ENCODE measurements at regions not wholly inside any gene's neighbourhood (a gene's known extent, or its start where the extent isn't known, plus 50 kb on each side); places are given as distances from the start of the nearest gene placed in this dataset.
"Not testable (repeated sequence)": the region's sequence is repeated elsewhere in the genome, so short reads cannot be mapped to it uniquely, and the experiment has no call there.

GRCh38 chr2:58339548-58340243 is 98.6 kb upstream of the FANCL start:
- no peak for TF ChIP-seq JUND (IDR thresholded peaks at IDR 0.05; ENCODE audit: low read depth)
- DNase-seq (ENCODE audit: low read depth in 1 of 2, low spot score in 1 of 2) = no peak
- in situ Hi-C loops (cut with HindIII; ENCODE audit: low pct_unique_long_range_greater_than_20kb, low sequenced_read_pairs) = no loop called here

GRCh38 chr2:58336416-58336815 is 95.3 kb upstream of the FANCL start:
- no peak for DNase-seq (ENCODE audit: low read depth in 1 of 2, low spot score in 1 of 2)
- no peak for TF ChIP-seq JUND (IDR thresholded peaks at IDR 0.05; ENCODE audit: low read depth)
- in situ Hi-C loops (cut with HindIII; ENCODE audit: low pct_unique_long_range_greater_than_20kb, low sequenced_read_pairs) = no loop called here

GRCh38 chr2:58334414-58334813 is 93.3 kb upstream of the FANCL start:
- DNase-seq (ENCODE audit: low read depth in 1 of 2, low spot score in 1 of 2) = no peak
- TF ChIP-seq JUND (IDR thresholded peaks at IDR 0.05; ENCODE audit: low read depth) = no peak
- in situ Hi-C loops (cut with HindIII; ENCODE audit: low pct_unique_long_range_greater_than_20kb, low sequenced_read_pairs) = no loop called here

- in situ Hi-C loops (cut with HindIII; ENCODE audit: low pct_unique_long_range_greater_than_20kb, low sequenced_read_pairs); DNase-seq (ENCODE audit: low read depth in 1 of 2, low spot score in 1 of 2): not testable (repeated sequence)
These were observed 84.3 kb upstream of the FANCL start for GRCh38 chr2:58325296-58325895.

GRCh38 chr2:58319481-58319880 is 78.4 kb upstream of the FANCL start:
- no peak for TF ChIP-seq JUND (IDR thresholded peaks at IDR 0.05; ENCODE audit: low read depth)
- DNase-seq (ENCODE audit: low read depth in 1 of 2, low spot score in 1 of 2) = no peak
- in situ Hi-C loops (cut with HindIII; ENCODE audit: low pct_unique_long_range_greater_than_20kb, low sequenced_read_pairs) = no loop called here

GRCh38 chr2:58318949-58319348 is 77.8 kb upstream of the FANCL start:
- DNase-seq (ENCODE audit: low read depth in 1 of 2, low spot score in 1 of 2); in situ Hi-C loops (cut with HindIII; ENCODE audit: low pct_unique_long_range_greater_than_20kb, low sequenced_read_pairs): not testable (repeated sequence)

GRCh38 chr2:58313926-58314325 is 72.8 kb upstream of the FANCL start:
- no peak for TF ChIP-seq JUND (IDR thresholded peaks at IDR 0.05; ENCODE audit: low read depth)
- peak in 1 of 2 experiments; percentile 7 for DNase-seq (ENCODE audit: low read depth in 1 of 2, low spot score in 1 of 2)
- in situ Hi-C loops (cut with HindIII; ENCODE audit: low pct_unique_long_range_greater_than_20kb, low sequenced_read_pairs) = no loop called here

- in situ Hi-C loops (cut with HindIII; ENCODE audit: low pct_unique_long_range_greater_than_20kb, low sequenced_read_pairs) = no loop called here
- no peak for DNase-seq (ENCODE audit: low read depth in 1 of 2, low spot score in 1 of 2)
- no peak for TF ChIP-seq JUND (IDR thresholded peaks at IDR 0.05; ENCODE audit: low read depth)
These were observed 67.3 kb upstream of the FANCL start for GRCh38 chr2:58308435-58308834.

- no peak for TF ChIP-seq JUND (IDR thresholded peaks at IDR 0.05; ENCODE audit: low read depth)
- in situ Hi-C loops (cut with HindIII; ENCODE audit: low pct_unique_long_range_greater_than_20kb, low sequenced_read_pairs) = no loop called here
These were observed 63.7 kb upstream of the FANCL start for GRCh38 chr2:58304843-58305242.

GRCh38 chr2:58299123-58299522 is 58.0 kb upstream of the FANCL start:
- in situ Hi-C loops (cut with HindIII; ENCODE audit: low pct_unique_long_range_greater_than_20kb, low sequenced_read_pairs) = no loop called here
- TF ChIP-seq JUND (IDR thresholded peaks at IDR 0.05; ENCODE audit: low read depth) = no peak
- DNase-seq (ENCODE audit: low read depth in 1 of 2, low spot score in 1 of 2) = no peak

More at GRCh38 chr2:58304843-58305242, 63.7 kb upstream of the FANCL start:
- no peak for DNase-seq (ENCODE audit: low read depth in 1 of 2, low spot score in 1 of 2)

- no peak for TF ChIP-seq JUND (IDR thresholded peaks at IDR 0.05; ENCODE audit: low read depth)
- in situ Hi-C loops (cut with HindIII; ENCODE audit: low pct_unique_long_range_greater_than_20kb, low sequenced_read_pairs) = no loop called here
- no peak for DNase-seq (ENCODE audit: low read depth in 1 of 2, low spot score in 1 of 2)
These were observed 51.9 kb upstream of the FANCL start for GRCh38 chr2:58293056-58293455.

- no peak for TF ChIP-seq JUND (IDR thresholded peaks at IDR 0.05; ENCODE audit: low read depth)
- no peak for DNase-seq (ENCODE audit: low read depth in 1 of 2, low spot score in 1 of 2)
- in situ Hi-C loops (cut with HindIII; ENCODE audit: low pct_unique_long_range_greater_than_20kb, low sequenced_read_pairs) = no loop called here
These were observed 50.8 kb upstream of the FANCL start for GRCh38 chr2:58291726-58292438.
